GM19452 (cell line): ENCODE measurements at regions not wholly inside any gene's neighbourhood (a gene's known extent, or its start where the extent isn't known, plus 50 kb on each side); places are given as distances from the start of the nearest gene placed in this dataset.

Experiments used
- ATAC-seq: cut with Tn5 transposase; IDR thresholded peaks from one replicate; pipeline ENCODE4 v1.9.1; 2021; ENCODE audit not compliant: unreplicated experiment

DNA sequence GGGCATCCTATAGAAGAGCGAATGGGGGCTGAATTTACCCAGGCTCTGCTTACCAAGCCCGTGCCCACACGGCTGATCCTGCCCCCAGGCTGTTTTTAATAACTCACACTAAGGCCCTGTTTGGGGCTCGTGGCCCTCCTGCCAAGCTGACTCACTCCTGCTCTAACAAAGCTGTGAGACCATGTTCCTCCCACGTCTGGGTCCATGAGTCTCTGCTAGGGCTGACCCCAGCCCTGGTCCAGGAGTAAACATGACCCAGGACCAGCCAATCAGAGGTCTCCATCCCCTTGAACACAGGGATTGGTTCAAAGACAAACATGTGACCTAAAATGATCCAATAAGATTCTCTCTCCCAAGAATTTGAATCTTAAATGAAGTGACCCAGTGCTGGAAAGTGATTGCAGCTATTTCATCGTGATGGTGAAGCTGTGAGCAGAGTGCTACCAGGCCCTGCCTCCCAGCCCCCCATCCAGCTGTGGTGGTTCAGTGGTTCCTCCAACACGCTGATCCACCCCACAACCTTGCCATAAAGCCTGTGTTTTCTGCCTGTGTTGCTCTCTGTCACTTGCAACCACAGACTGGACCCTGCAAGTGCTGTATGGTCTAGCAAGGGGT lies 57.2 kb downstream of the C16orf82 start:
- ATAC-seq: no peak

GRCh38 chr16:27127308-27127707 lies 60.6 kb downstream of the C16orf82 start:
- no peak for ATAC-seq

DNA sequence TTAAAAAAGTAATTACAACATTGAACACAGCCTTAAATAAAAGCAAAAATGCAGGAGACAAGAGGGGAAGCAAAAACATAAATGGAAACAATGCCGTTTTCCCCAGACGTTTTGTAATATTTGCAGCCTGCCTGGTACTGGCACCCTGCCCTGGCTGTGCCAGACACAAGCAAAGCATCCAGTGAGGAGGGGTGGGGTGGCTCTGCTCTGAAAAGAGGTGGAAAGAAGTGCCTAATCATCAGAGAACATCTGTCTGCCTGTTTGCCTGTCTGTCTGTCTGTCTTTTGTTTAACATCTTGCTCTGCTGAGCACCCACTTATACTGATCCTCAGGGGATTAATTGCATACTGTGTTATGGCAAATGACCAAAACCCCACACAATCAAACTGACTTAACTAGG lies 62.7 kb downstream of the C16orf82 start:
- no peak for ATAC-seq

DNA sequence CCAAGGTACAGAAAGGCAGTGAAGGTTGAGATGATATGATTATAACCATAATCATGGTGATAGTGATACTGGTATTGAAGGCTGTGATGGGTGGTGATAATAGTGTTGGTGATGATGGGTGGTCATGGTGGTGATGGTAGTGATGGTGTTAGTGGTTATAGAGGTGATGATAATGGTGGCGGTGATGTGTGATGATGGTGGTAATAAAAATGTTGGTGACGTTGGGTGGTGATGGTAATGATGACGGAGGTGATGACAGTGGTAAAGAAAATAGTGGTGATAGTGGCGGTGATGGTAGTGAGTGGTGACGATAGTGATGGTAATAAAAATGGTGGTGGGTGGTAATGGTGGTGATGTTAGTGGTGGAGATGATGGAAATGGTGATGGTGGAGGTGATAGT lies 65.1 kb upstream of the KDM8 start:
- no peak for ATAC-seq

DNA sequence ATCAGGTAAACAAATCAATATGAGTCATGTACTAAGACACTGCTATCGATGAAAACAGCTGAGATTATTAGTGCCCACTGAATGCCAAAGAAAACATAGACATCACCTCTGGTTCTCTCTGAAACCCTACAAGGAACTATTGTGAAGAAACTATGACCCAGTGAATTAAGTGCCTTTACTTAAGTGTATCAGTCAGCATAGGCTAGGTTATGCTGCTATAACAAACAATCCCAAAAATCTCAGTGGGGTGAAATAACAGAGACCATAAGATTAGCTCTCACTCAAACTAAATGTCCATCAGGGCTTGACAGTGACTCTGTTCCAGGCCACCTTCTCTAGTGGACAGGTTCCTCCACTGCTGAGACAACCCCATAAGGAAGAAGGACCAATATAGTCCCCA lies 57.7 kb upstream of the KDM8 start:
- ATAC-seq: no peak

DNA sequence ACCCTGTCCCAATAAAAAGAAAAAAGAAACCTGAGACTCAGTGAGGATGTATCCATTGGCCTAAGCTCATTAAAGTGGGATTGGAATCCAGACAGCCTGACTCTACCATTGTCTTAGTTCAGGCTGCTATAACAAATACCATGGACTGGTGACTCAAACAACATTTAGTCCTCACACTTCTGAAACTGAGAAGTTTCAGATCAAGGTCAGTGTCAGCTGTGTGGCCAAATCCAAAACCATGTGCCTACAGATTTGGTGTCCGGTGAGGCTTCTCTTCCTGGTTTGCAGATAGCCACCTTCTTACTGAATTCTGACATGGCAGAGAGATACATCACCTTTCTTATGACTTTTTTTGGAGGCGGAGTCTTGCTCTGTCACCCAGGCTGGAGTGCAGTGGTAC lies 53.3 kb upstream of the KDM8 start:
- ATAC-seq: peak; percentile 92

DNA sequence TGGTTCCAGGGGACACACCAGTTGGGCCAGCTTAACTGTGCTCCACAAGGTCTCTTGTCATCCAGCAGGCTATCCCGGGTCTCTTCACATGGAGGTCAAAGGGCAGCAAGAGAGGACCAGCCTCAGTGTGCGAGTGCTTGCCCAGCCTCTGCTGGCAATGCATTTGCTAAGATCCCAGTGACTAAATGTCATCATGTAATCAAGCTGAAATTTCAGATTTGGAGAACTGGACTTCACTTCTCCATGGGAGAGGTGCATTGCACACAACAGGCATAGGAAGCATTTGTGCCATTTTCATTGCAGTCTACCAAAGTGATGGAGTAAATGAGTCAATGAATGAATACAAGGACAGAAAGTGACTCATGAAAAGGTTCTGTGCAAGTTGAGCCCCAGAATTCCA lies 51.2 kb upstream of the KDM8 start:
- no peak for ATAC-seq

DNA sequence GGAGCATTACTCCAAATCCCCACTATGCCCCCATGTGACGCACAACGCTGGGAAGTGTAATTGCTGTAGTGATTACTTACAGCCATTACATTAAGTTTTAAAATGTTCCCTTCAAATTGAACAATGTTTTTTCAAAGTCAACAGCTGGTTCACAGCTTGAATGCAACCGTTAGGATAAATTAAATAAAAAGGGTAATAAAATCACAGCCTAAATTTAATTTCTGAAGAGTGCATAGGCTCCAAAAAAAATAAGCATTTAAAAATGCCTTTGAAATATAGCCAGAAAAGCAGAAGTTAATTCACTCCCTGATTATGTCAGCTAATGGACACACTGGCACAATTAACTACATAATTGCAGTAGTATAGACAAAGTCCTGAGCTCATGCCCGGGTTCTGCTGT lies 50.5 kb upstream of the KDM8 start:
- no peak for ATAC-seq
